ENCODE measurements at regions not wholly inside any gene's neighbourhood (a gene's known extent, or its start where the extent isn't known, plus 50 kb on each side); places are given as distances from the start of the nearest gene placed in this dataset.
A peak's percentile ranks its signal among the peaks of the same experiment; 100 is the strongest.
"Not testable (repeated sequence)": the region's sequence is repeated elsewhere in the genome, so short reads cannot be mapped to it uniquely, and the experiment has no call there.

DNA sequence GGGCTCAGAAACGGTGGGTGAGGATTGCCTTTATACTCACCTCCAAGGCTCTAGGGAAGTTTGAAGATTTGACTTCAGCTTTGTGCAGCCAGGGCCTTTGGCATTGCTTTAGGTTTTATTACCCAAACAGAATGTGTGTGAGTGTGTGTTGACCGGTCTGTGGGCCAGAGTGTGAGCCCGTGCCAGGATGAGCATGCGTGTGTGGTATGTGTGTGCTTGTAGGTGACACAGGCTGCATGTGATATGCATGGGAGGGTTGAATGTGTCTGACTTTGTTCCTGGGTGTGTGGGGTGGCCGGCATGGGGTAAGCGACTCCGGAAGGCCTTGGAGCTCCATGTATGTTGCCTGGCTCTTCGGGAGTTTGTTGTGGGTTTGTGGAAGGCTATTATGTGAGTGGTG lies 160.5 kb downstream of the FOXD2 start:
- DNase-seq, result no peak

DNA sequence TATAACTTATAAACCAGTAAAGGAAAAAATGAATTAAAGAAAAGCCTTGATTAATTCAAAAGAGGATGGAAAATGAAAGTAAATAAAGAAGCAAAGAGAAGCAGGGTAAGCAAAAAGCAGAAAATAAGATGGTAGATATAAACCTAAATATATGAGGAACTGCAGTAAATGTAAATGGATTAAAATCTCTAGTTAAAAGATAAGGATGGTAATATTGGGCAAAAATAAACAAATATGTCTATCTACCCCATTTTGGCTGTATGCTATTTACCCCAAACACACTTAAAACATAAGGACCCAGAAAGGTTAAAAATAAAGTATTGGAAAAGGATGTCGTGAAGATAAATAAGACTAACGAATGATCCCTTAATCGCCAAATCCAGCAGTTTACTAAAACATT lies 161.9 kb downstream of the FOXD2 start:
- DNase-seq, result no peak

- not testable (repeated sequence) for DNase-seq
Measured at GRCh38 chr1:47602491-47602890, 164.6 kb downstream of the FOXD2 start.

- DNase-seq, result not testable (repeated sequence)
Measured at GRCh38 chr1:47604869-47605268, 167.0 kb downstream of the FOXD2 start.

DNA sequence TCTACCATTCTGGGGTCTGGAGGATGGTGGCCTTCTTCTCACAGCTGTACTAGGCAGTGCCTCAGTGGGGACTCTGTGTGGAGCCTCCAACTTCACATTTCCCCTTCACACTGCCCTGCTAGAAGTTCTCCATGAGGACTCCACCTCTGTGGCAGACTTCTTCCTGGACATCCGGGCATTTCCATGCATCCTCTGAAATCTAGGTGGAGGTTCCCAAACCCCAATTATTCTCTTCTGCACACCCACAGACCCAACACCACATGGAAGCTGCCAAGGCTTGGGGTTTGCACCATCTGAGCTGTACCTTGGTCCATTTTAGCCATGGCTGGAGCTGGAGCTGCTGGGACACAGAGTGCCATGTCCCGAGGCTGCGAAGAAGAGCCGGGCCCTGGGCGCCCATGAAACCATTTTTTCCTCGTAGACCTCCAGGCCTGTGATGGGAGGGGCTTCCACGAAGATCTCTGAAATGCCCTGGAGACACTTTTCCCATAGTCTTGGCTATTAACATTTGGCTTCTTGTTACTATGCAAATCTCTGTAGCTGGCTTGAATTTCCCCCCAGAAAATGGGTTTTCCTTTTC lies 170.5 kb downstream of the FOXD2 start:
- no peak for DNase-seq

GRCh38 chr1:47611992-47612391 lies 174.1 kb downstream of the FOXD2 start:
- DNase-seq, result no peak

DNA sequence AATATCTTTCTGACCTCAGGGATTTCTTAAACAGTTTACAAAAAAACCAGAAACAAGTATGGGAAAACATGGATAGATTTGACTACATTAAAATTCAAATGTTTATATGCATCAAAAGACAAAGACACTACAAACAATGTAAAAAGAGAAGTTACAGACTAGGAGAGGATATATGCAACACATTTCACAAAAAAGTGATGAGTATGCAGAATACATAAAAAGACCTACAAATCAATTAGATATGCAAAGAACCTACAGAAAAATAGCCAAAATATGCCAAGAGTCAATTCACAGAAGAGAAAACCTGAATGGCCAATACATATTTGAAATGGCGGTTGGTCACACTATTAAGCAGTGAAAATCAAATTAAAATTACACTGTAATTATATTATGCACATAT lies 175.0 kb downstream of the FOXD2 start:
- no peak for DNase-seq

DNA sequence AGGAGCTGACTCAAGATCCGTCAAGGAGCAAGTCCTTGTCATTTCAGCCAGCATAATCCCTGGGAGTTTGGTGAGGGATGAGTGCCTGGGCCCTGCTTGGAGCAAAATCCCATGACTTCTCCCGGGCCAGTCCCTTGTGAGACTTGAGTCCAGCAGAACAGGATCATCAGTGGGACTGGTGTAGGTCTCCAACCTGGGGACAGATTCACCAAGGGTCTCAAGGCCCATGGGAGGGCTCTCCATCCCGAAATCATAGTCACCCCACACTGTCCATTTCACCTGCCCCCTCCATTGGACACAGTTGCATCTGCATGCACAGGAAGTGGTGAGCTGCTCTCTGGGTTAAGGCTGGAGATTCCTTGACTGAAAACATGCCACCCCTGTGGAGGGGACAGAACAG lies 178.2 kb downstream of the FOXD2 start:
- DNase-seq, result no peak

DNA sequence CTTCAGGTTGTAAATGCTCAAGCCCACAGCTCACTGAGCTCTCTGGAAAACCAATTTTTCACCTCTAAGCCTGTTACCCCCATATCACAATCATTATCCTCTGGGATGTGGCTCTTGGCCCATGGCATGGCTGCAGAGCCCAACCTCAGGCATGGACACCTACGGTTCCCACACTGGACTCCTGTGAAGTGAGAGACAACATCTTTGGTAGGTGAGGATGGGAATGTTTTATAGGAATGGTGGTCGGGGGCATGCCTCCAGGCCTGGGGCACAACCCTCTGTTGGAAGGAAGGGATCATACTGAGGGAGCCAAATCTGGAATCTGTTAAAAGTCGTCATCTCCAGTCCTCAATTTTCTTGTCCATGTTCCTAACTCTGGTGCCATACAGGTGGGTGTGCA lies 179.1 kb downstream of the FOXD2 start:
- DNase-seq, result no peak

GRCh38 chr1:47617381-47618221 lies 179.8 kb downstream of the FOXD2 start:
- no peak for DNase-seq

GRCh38 chr1:47618222-47618720 lies 180.4 kb downstream of the FOXD2 start:
- DNase-seq, result no peak

DNA sequence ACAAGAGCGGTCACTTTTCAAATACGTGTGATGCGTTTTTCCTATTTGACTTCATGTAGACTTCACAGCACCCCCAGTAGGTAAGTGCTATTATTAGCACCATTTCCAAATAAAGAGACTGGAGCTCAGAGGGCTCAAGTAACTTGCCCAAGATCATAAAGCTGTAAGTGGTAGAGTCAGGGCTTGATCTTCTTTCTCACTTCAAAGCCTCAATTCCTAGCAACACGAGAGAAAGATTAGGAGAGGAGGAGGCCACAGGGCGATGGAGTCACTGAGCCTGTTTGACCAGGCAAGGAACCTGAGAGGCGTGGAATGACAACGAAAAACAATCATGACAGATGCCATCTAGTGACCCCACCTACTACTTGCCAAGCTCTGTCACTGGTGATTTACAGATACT lies 181.0 kb downstream of the FOXD2 start:
- DNase-seq, result no peak

- DNase-seq, result no peak
Measured at GRCh38 chr1:47621483-47621882, 183.6 kb downstream of the FOXD2 start.

DNA sequence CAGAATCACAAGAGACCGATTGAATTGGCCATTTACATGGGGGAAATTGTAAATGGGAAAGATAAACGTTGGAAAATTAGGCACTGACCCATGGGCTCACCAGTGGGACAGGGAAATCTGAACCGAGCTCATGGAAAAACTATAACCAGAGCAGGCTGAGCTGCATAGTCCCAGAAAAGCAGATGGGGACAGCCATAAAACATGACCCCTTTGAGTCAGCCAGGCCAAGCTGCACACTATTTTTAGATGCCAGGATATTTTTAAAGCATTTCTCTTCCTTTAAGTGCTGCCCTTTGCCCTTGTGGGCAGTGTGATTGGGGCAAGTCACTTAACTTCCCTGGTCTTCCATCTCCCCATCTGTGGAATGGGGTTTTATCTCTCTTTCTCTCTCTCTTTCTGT lies 184.1 kb downstream of the FOXD2 start:
- DNase-seq, result no peak

DNA sequence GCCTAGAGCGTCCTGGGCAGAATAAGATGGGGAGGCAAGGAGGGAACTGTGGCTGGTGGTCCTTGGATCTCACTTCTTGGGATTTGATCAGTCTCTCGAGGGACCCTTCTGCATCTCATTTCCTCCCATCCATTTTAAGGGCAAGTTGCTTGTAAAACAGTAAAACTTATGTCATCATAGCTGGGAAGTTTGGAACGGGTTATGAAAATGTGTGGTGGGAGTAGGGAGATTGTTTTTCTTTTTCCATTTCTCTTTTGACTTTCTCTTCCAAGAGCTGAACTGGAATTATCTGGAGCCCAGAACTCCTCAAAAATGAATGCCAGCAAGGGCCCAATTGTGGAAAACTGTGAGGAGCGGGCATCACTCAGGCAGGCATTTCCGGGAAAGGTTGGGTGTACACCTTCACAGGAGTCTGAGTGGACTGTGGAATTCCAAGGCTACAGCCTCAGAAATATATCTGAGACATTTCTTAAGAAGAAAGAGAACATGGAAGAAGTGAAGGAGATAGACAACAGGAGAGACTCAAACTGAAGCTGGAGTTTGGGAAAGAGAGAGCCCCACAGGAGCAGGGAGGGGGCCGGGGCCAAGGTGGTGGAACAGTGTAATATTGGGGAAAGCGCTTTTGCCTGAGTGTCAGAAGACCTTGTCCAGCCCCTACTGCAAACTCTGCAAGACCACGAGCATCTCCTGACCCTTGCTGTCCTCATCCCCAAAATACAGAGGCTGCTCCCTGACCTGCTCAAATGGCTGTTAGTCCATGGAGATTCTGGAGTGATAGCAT lies 185.1 kb downstream of the FOXD2 start:
- no peak for DNase-seq

- DNase-seq, result no peak
Measured at GRCh38 chr1:47623557-47623940, 185.7 kb downstream of the FOXD2 start.

DNA sequence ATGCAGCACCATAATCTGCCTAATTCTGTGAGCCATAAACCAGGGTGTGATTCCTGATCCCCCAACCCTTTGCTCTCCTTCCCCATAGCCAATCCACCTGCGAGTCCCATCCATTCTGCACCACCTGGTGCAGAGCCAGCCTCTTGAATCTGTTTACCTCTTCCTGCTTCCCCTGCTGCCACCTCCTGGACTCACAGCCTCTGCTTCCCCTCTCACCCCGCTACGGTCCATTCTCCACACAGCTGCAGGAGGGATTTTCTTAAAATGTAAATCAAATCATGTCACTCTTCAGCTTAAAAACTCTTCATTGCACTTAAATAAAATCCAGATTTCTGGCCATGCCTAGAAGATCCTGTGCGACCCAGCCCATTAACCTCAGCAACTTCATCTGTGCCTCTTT lies 186.7 kb downstream of the FOXD2 start:
- DNase-seq, result peak; percentile 37

DNA sequence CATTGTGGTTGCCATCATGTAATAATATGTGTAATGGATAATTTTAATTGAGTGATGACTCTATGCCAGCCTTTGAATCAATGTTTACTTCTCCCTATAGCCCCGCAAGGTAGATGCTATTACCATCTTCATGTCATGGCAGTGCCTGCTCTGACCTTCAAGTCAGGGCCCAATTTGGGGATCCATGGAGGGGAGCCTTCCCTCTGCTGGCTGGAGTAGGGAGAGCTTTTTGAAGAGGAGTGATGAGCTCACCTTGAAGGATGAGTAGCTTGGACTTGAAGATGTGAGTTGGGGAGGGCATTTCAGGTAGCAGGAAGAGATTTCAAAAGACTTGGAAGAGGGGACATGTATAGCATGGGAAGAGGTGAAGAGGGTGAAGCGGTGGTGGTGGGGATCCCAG lies 189.2 kb downstream of the FOXD2 start:
- no peak for DNase-seq

DNA sequence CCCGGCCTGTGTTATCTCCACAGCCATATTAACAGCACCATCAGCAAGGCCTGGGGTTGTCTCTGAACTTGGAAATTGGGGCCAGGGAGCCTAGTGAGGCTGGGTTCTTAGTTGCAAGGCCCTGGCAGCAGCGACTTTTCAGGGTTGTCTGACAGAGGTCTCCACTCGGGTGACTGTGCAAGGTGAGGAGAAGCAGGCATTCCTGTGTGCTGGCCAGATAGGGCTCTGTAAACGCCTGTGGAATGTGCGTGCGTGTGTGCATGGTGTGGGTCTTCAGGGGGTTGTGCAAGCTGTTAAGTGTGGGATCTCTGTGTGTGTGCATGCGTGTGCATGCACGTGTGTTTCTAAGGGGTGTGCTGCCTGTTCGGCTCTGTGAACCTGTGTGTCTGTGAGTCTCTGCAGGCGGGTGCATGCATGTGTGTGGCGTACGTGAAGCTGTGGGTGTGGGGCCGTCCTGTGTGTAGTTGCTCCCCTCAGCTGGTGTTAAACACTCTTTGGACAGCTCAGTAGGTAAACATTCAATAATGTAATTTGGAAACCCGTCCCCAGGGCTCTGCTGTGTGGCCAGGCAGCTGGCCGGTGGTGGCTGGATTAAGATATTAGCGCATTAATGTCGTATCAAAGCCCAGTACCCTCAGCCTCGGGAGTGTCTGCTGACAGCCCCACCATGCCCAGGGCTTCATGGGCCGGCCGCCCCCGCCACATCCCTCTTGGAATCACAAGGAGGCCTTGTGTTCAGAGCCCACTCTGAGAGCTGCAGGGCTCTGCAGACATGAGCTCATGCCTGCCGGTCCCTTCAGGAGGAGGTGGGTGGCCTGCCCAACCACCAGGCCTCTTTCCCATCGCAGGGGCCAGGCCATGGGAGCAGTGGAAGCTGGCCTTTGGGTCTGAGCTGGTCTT lies 189.9 kb downstream of the FOXD2 start:
- no peak for DNase-seq

- no peak for DNase-seq
Measured at GRCh38 chr1:47629201-47629600, 191.4 kb downstream of the FOXD2 start.

- DNase-seq, result no peak
Measured at GRCh38 chr1:47630346-47630745, 192.5 kb downstream of the FOXD2 start.

- DNase-seq, result no peak
Measured at GRCh38 chr1:47631411-47631995, 193.7 kb downstream of the FOXD2 start.

Measured in right kidney (tissue), 1 donor.